ENCODE measurements at regions not wholly inside any gene's neighbourhood (a gene's known extent, or its start where the extent isn't known, plus 50 kb on each side); places are given as distances from the start of the nearest gene placed in this dataset. TPM values are rescaled to one million over a fixed set of nuclear protein-coding genes. Genes with fewer than 3 reads are reported as not detected.

Small RNA genes in the stretch of these regions (microRNA-seq; reads per million reads assigned to microRNA genes)
- gene MIR5186 (ENCODE audit: borderline number of aligned reads) = not detected

Small RNA genes in the stretch of these regions (small RNA-seq; reads per million reads assigned to genes)
- not detected for gene MIR5186 (ENCODE audit: low read depth, low replicate concordance)
